GM10266 (cell line): ENCODE measurements at regions not wholly inside any gene's neighbourhood (a gene's known extent, or its start where the extent isn't known, plus 50 kb on each side); places are given as distances from the start of the nearest gene placed in this dataset.

Experiments used
- DNase-seq: peaks from one replicate; pipeline ENCODE4 v3.0.0; 2012; ENCODE audit errors: extremely low spot score
- CTCF ChIP-seq: IDR thresholded peaks from 2 replicates; pipeline ENCODE4 v1.5.1; 2012; ENCODE audit warnings: mild to moderate bottlenecking, low read depth; ENCODE audit not compliant: control insufficient read depth, insufficient read depth; ENCODE audit errors: missing control alignments

- TF ChIP-seq CTCF, result no peak
- DNase-seq, result no peak
These were observed 349.4 kb downstream of the HLX start for GRCh38 chr1:221228594-221228993.

- no peak for TF ChIP-seq CTCF
- no peak for DNase-seq
These were observed 351.4 kb downstream of the HLX start for GRCh38 chr1:221230605-221231004.

- no peak for DNase-seq
- no peak for TF ChIP-seq CTCF
These were observed 355.5 kb downstream of the HLX start for GRCh38 chr1:221234791-221235190.

- DNase-seq, result no peak
- TF ChIP-seq CTCF, result no peak
These were observed 358.3 kb downstream of the HLX start for GRCh38 chr1:221237587-221237986.

- DNase-seq, result no peak
- TF ChIP-seq CTCF, result no peak
These were observed 359.9 kb downstream of the HLX start for GRCh38 chr1:221239181-221239580.

GRCh38 chr1:221239792-221240191, 360.5 kb downstream of the HLX start:
- no peak for DNase-seq
- TF ChIP-seq CTCF, result no peak

- TF ChIP-seq CTCF, result no peak
- no peak for DNase-seq
These were observed 361.4 kb downstream of the HLX start for GRCh38 chr1:221240690-221241089.
